GM23338 (cell line): ENCODE measurements at regions not wholly inside any gene's neighbourhood (a gene's known extent, or its start where the extent isn't known, plus 50 kb on each side); places are given as distances from the start of the nearest gene placed in this dataset.

Experiments
- JUNB ChIP-seq: IDR thresholded peaks from one replicate; pipeline ENCODE4 v1.6.1; 2016; ENCODE audit warnings: antibody characterized with exemption; ENCODE audit not compliant: unreplicated experiment
- STAT1 ChIP-seq: IDR thresholded peaks from one replicate; pipeline ENCODE4 v1.6.1; 2016; ENCODE audit warnings: antibody characterized with exemption; ENCODE audit not compliant: unreplicated experiment
- TF ChIP-seq, protein P1 (sequence below): fragments of 250-450 bp; sonication (Bioruptor Pico); IDR thresholded peaks from 2 replicates; pipeline ENCODE4 v1.5.0; 2020; ENCODE audit warnings: mild to moderate bottlenecking, moderate library complexity
- TF ChIP-seq, protein P2 (sequence below): IDR thresholded peaks from one replicate; pipeline ENCODE4 v1.6.1; 2018; ENCODE audit warnings: antibody characterized with exemption; ENCODE audit not compliant: unreplicated experiment

DNA sequence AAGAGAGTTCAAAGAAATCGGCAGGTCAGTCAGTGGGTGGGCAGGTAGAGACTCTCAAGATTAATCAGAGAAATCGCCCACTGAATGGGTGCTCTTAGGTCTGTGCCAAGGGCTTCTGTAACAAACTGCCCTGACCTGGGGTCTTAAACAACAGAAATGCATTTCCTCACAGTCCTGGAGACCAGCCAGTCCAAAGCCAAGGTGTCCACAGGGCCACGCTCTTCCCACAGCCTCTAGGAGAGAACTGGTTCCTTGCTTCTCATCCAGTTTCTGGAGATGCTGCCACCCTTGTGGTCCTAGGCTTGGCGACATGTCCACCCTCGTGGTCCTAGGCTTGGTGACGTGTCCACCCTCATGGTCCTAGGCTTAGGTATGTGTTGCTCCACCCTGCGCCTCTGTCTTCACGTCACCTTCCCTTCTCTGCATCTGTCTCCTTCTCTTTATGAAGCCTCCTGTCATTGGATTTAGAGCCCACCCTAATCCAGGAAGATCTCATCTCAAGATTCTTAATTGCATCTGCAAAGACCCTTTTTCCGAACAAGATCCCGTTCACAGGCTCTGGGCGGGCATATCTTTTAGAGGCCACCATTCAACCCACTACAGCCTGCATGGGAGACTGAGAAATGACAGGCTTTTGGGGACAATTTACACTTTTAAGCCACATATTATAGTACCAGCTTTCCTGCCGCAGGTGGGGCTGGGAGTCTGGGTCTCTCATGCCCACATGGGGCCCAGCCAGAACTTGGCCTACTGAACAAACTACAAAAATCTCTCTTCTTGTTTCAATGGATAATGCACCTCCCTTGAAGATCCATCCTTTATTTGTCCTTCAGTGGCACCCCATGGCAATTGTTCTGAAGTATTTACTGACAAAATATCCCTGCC, 161.3 kb downstream of the ASB1 start (continued):
- TF ChIP-seq, protein P1, sequence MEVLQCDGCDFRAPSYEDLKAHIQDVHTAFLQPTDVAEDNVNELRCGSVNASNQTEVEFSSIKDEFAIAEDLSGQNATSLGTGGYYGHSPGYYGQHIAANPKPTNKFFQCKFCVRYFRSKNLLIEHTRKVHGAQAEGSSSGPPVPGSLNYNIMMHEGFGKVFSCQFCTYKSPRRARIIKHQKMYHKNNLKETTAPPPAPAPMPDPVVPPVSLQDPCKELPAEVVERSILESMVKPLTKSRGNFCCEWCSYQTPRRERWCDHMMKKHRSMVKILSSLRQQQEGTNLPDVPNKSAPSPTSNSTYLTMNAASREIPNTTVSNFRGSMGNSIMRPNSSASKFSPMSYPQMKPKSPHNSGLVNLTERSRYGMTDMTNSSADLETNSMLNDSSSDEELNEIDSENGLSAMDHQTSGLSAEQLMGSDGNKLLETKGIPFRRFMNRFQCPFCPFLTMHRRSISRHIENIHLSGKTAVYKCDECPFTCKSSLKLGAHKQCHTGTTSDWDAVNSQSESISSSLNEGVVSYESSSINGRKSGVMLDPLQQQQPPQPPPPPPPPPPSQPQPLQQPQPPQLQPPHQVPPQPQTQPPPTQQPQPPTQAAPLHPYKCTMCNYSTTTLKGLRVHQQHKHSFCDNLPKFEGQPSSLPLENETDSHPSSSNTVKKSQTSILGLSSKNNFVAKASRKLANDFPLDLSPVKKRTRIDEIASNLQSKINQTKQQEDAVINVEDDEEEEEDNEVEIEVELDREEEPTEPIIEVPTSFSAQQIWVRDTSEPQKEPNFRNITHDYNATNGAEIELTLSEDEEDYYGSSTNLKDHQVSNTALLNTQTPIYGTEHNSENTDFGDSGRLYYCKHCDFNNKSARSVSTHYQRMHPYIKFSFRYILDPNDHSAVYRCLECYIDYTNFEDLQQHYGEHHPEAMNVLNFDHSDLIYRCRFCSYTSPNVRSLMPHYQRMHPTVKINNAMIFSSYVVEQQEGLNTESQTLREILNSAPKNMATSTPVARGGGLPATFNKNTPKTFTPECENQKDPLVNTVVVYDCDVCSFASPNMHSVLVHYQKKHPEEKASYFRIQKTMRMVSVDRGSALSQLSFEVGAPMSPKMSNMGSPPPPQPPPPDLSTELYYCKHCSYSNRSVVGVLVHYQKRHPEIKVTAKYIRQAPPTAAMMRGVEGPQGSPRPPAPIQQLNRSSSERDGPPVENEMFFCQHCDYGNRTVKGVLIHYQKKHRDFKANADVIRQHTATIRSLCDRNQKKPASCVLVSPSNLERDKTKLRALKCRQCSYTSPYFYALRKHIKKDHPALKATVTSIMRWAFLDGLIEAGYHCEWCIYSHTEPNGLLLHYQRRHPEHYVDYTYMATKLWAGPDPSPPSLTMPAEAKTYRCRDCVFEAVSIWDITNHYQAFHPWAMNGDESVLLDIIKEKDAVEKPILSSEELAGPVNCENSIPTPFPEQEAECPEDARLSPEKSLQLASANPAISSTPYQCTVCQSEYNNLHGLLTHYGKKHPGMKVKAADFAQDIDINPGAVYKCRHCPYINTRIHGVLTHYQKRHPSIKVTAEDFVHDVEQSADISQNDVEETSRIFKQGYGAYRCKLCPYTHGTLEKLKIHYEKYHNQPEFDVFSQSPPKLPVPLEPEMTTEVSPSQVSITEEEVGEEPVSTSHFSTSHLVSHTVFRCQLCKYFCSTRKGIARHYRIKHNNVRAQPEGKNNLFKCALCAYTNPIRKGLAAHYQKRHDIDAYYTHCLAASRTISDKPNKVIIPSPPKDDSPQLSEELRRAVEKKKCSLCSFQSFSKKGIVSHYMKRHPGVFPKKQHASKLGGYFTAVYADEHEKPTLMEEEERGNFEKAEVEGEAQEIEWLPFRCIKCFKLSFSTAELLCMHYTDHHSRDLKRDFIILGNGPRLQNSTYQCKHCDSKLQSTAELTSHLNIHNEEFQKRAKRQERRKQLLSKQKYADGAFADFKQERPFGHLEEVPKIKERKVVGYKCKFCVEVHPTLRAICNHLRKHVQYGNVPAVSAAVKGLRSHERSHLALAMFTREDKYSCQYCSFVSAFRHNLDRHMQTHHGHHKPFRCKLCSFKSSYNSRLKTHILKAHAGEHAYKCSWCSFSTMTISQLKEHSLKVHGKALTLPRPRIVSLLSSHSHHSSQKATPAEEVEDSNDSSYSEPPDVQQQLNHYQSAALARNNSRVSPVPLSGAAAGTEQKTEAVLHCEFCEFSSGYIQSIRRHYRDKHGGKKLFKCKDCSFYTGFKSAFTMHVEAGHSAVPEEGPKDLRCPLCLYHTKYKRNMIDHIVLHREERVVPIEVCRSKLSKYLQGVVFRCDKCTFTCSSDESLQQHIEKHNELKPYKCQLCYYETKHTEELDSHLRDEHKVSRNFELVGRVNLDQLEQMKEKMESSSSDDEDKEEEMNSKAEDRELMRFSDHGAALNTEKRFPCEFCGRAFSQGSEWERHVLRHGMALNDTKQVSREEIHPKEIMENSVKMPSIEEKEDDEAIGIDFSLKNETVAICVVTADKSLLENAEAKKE (CRISPR knock-in tag), result no peak
- TF ChIP-seq, protein P2, sequence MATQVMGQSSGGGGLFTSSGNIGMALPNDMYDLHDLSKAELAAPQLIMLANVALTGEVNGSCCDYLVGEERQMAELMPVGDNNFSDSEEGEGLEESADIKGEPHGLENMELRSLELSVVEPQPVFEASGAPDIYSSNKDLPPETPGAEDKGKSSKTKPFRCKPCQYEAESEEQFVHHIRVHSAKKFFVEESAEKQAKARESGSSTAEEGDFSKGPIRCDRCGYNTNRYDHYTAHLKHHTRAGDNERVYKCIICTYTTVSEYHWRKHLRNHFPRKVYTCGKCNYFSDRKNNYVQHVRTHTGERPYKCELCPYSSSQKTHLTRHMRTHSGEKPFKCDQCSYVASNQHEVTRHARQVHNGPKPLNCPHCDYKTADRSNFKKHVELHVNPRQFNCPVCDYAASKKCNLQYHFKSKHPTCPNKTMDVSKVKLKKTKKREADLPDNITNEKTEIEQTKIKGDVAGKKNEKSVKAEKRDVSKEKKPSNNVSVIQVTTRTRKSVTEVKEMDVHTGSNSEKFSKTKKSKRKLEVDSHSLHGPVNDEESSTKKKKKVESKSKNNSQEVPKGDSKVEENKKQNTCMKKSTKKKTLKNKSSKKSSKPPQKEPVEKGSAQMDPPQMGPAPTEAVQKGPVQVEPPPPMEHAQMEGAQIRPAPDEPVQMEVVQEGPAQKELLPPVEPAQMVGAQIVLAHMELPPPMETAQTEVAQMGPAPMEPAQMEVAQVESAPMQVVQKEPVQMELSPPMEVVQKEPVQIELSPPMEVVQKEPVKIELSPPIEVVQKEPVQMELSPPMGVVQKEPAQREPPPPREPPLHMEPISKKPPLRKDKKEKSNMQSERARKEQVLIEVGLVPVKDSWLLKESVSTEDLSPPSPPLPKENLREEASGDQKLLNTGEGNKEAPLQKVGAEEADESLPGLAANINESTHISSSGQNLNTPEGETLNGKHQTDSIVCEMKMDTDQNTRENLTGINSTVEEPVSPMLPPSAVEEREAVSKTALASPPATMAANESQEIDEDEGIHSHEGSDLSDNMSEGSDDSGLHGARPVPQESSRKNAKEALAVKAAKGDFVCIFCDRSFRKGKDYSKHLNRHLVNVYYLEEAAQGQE, result no peak
- TF ChIP-seq JUNB, result no peak
- no peak for TF ChIP-seq STAT1
